GM19455 (cell line): ENCODE measurements at regions not wholly inside any gene's neighbourhood (a gene's known extent, or its start where the extent isn't known, plus 50 kb on each side); places are given as distances from the start of the nearest gene placed in this dataset.

Source experiments
- ATAC-seq: cut with Tn5 transposase; IDR thresholded peaks from one replicate; pipeline ENCODE4 v1.9.1; 2021; ENCODE audit not compliant: unreplicated experiment

DNA sequence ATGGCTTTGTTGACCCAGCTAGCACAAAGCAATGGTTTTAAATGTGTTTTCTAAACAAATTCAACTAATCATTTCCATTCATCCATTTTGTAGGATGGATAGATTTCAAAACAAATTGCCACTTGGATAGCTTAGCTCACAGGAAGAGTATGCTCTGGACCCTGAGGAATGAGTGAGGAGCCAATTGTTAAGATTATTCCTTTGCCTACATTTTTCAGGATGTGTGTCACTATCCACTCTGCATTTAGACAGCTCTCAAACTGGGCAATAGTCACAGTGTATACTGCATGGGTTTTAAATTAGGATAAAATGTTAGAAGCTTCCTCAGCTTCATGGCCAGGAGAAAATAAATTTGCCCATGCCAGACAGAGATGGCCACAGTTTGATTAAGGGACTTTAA lies 605.6 kb upstream of the TEX47 start:
- ATAC-seq, result no peak

DNA sequence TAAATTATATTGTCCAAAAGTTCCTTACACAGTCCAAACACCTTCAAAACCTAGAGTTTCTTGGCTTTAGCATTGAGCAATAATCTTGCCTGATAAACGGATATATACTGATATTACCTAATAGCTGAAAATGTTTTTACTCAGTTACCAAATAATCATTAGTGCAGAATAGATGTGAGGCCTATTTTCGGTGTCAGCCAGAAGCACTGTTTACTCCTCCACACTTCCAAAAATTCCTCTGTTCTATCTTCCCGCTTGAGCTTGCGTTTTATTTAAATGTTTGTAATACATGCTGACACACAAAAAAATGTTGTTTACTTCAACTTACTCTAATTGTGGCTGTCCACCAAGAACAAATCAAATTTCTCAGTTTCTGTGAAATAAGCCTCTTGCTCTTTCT lies 606.2 kb upstream of the TEX47 start:
- no peak for ATAC-seq

DNA sequence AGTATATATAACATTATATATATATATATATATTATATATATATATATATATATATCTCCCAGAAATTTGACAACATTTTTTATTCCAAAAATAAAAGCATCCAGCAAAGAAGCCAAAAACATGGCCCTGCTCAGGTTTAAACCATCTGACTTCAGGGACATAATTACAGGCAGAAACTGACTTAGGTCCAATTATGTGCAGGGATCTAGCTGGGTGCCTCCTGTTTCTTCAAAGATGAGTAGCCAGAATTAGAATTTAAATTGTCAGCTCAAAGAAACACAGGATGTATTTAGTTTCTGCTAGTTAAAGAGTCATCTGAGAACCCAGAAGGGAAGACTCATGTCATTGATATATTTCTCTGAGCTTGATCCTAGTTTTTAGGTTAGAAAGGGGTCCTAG lies 656.4 kb upstream of the TEX47 start:
- ATAC-seq, result no peak

DNA sequence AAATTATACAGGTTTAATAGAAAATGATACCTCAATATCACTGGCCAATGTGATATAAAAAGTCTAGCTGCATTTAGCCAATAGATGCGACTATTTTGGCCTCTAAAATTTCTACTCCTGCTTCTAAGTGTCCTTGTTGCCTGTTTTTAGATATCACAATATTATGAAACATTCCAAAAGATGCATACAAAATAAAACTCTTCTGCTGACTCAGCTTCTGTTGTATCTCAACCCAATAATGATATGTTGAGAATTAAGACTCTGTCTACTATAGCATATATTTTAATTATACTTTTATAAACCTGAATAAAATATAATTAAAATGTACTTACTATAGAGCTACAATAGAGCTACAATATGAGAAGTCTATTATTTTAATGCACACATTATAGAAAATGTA lies 661.0 kb upstream of the TEX47 start:
- ATAC-seq, result no peak

DNA sequence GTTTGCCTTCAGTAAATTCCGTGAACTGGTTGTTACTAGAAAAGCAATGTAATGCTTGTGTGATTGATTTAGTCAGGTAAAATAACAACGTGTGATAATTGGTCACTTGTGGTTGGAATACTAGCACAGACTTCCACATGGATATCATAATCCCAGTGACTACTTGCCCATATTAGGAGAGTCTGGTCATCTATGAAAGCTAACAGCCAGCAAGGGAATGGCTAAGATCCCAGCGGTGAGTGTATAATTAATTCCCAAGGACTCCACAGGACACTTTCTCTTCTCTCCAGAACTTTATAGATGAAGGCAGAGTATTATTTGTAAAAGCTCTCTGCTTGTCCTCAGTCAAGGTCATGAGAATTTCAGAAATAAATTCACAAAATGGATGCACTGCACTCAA lies 662.6 kb upstream of the TEX47 start:
- ATAC-seq, result no peak

DNA sequence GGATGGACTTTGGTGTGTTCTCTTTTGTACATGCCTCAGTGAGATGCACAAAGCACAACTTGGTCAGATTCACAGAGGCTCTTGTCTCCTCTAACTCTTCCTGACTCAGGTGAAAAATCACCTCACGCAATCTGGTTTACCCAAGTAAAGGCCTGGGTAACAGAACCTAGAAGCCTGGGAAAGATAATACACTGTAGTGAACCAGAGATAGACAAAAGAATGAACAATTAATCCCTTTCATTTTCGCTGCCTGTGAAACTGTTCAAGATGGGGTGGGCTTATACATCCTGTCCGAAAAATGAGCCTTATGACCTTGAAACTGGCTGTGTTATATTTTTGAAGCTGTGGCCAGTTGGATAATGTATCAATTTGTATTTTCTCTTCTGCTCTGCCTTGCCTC lies 678.9 kb upstream of the TEX47 start:
- ATAC-seq, result no peak

DNA sequence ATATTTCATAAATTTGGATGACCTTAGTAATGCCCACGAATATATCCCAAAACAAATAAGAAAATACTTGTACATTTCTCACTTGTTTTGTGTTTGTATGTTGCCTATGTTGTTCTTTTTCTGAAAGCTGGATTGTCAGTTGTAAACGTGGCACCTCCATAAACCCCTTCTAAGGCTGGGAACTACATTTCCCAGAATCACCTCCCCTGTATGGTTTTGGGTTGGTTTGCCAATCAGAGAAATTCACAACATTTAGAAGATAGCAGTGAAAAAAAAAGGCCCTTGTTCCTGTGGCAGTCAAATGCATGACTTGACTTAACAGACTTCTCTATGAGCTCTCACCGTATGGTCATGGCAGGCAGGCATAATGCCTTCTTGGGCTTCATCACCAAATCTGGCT lies 676.3 kb upstream of the STEAP1 start:
- no peak for ATAC-seq

DNA sequence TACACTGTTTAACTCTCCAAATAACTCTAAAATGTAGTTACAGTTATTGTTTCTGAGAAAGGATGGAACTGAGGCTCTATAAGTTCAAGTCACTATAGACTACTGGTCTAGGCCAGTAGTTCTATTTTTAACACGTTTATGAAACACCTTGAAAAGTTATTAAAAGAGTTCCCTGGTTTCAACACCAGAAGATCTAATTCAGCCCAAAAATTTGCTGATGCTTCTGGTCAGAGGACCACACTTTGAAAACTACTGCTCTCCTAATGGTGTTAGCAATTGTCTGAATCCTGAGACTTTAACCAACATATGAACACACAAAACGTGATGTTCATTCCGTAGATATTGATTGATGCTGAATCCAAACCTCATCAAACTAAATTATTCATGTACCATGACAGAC lies 658.6 kb upstream of the STEAP1 start:
- no peak for ATAC-seq

DNA sequence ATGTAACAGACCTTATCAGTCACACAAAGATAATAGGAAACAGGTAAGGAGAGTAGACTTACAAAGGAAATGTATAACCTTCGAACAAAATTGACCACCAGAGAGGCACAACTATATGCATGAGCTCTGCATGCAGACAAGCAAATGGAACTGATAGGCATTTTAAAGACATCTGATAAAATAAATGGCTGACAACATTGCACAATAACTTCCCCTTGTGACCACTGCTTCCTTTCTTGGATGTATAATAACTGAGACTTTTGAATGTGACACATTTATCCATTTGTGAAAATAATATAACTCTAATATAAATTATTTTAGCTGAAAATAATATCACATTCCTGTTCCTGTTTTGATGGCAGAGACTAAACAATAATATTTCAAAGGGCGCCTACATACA lies 654.2 kb upstream of the STEAP1 start:
- ATAC-seq, result no peak

DNA sequence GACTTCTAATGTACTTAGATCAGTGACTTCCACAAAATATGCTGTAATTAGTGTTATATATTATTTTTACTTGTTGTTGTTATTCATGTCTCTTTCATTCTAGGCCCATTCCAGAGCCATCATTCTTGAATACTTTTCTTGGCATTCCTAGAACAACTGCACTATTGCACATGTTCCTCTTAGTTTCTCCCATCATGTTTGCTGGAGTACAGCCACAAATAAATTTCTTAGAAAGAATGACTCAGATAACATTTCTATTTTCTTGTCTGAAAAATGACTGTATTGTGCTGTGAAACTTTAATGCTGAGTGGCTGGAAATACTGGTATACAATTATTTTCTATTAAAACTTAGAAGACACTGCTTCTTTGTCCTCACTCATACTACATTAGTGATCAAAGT lies 651.0 kb upstream of the STEAP1 start:
- no peak for ATAC-seq

DNA sequence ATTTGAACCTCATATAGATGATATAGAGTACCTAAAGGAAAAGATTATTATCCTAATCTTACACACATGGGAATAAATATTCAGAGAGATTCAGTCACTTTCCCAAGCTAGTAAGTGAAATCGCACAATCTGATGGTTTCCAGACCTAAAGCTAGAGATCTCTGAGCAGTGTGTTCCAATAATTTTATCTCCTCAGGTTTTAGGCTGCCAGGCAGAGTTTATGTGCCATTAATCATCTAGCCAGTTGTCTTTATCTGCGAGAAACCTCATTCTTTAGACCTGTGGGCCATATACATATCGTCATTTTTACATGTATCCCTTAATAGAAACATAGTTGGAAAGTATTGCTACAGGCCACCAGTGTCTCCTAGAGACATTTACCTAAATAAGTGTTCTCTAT lies 647.2 kb upstream of the STEAP1 start:
- no peak for ATAC-seq

DNA sequence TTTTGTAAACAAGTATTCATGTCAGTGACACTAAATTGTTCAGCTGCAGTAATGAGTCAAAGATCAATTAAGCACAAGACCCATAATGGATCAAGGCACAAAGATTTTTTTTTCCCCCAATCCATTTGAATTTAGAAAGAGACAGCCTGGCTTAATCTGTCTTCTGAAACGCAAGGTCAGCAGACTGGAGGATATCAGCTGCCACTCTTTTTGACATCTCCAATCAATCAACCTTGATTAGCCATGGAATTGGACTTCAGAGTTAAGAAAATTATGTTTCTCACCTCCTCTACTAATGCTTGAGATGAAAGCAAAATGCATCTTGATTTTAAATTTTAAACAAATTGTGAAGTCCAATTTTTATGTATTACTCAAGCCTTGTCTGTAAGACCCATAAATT lies 642.4 kb upstream of the STEAP1 start:
- no peak for ATAC-seq

DNA sequence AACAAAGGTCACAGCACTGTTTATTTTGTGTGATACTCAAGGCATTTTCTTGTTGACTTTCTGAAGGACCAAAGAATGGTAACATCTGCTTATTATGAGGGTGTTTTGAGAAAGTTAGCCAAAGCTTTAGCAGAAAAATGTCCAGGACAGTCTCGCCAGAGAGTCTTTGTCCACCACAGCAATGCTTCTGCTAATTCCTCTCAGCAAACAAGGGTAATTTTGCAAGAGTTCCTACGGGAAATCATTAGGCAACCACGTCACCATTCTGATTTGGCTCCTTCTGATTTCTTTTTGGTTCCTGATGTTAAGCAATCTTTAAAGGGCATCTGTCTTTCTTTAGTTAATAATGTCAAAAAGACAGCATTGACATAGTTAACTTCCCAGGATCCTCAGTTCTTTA lies 639.3 kb upstream of the STEAP1 start:
- no peak for ATAC-seq

DNA sequence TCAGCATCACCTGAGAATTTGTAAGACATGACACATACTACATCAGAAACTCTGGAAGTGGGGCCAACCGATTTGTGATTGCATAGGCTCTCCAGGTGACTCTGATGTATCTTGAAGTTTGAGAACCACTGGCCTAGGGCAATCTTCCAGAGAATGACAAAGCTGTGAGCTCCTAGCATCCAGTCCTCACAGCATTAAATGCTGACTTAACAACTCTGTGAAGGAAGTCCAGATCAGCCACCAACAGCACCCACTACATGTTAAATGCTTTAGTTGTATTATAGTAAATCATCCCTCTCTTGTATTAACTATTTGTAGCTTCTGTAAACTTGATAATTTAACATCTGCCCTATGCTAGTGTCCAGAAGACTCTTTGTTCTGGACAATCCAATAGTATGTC lies 636.5 kb upstream of the STEAP1 start:
- ATAC-seq, result no peak

DNA sequence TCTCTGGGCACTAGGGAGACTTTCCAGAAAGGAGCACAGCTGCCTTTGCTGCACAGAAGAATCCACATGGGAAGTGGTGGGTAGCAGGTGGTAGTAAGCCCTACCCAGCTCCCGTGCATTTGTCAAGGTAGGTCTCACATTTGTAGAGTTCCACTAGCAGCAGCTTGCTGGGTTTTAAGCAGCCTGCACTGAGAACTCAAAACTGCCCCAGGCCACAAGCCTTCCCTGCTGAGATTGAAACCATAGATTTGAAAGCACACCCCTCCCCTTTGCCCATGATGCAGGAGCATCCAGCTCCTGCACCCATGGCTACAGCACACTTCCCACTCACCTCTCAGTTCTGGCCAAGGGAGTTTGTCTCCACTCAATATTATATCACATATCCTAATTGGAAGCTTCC lies 604.5 kb upstream of the STEAP1 start:
- no peak for ATAC-seq

DNA sequence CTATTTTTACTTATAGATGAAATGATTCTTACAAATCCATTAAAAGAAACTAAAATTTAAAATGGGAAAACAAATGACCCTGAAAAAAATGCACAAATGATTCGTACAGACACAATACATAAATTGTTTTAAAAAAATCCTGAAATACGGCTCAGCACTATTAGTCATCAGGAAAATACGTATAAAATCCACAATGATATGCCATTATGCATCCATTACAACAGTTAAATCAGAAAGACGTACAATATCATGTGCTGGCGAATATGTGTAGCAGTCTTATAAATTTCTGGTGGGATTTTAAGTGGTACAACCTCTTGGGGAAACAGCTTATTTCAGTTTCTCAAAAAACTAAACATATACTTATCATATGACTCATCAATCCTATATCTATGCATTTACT lies 600.1 kb upstream of the STEAP1 start:
- no peak for ATAC-seq

DNA sequence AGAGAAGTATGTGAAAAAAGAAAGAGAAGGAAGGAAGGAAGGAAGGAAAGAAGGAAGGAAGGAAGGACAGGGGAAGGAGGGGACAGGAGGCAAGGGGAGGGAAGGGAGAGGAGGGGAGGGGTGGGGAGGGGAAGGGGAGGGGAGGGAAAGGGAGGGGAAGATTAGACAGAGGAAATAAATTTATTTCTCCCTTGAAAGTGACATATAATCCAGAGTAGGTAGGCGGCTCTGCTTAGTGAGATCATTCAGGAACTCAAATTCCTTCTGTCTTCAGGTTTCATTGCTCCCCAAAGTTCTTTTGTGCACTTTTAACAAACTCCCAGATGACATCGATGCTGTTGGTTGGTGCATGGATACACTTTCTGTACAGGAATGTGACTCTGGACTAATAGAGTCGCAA lies 594.7 kb upstream of the STEAP1 start:
- no peak for ATAC-seq

DNA sequence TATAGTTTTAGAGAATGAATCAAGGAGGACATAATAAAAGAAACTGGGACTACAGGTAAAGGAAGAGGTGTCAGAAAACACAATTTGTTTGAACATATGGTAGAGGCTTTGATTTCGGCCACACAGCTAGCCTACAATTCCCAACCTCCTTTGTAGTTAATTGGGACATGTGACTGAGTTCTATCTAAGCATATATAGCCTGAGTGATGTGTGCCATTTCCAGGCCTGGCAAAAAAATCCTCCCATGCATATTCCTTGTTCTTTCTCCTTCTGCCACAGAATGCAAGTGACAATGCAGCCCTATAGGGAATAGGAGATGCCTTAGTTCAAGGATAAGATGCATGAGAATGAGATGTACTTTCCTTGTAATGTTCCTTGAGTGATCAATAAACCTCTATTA lies 590.7 kb upstream of the STEAP1 start:
- ATAC-seq, result no peak

DNA sequence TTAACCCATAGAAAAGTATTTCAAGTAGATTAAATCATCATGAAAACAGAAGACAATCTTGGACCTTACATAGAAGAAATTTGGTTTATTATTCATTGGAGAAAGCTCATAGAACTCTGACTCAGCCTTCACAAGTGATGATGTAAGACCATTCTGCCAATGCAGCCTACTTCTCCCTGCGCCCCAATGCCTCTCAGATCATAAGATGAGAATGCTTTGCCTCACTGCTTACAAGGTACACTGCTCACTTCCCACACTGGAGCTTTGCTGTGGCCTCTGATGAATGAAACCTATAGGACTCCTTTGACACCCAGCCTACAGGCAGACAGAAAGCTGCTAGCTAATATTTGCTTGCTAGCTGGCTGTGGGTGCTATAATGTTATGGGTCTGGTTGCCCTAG lies 569.4 kb upstream of the STEAP1 start:
- ATAC-seq, result no peak

DNA sequence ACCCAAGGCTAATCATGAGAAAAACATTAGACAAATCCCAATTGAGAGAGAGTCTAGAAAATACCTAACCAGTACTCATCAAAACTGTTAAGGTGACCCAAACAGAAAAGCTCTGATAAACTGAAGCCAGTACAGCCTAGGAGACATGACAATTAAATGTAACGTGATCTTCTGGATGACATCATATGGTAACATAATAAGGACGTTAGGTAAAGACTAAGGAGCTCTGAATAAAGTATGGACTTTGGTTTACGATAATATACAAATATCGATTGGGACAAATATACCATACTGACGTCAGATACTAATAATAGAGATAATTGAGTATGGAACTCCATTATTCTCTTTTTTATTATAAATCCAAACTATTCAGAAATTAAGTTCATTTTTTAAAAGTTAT lies 561.1 kb upstream of the STEAP1 start:
- no peak for ATAC-seq

DNA sequence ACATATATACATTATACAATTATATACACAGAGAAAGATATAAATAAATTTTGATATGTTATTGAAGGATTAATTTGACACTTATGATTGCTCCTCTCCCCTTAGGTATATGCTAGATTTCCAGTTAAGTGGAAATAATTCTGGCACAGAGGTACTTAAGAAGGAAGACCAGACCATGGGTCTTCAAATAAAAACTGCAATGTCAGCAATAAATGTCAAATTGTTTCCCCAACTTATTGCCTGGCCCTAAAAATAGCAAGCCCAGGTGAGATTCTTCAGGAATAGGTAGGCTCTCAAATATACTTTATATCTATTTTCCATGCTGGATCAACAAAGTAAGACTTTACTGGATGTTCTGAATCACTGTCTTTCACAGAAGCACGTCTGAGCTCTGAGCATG lies 551.3 kb upstream of the STEAP1 start:
- ATAC-seq, result no peak

DNA sequence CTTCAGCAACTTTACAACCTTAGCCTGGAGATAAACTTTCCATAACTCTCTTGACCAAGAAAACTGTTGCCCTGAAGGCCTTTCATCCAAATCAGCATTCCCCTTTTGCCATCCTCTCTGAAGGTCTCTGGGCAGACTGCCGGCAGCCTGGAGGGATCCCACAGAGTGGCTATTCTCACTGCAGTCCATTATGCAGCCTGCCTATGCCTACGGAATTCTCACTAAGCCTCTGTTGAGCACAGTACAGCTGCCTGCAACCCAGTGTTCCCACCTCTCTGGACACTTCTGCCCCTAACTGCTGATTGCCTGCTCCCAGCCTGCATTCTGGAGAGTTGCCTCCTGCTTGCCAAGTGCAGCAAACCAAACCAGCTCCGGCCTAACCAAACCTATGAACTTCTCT lies 548.9 kb upstream of the STEAP1 start:
- ATAC-seq, result no peak

DNA sequence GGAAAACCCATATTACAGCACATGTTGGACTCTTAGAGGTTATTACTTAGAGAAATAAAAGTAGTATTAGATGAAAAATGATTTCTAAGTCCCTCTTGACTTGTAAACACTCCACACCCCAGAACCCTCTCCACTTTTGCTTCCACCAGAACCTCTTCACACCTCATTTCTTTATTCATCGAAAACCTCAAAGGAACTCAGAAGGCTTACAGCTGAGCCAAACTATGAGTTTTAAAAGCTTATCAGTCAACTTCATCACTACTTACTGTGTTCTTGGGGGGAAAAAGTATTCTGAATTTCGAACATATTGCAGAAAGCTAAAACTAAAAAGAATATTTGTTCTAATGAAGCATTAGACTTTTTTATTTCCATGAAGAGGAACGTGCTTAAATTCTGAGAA lies 547.8 kb upstream of the STEAP1 start:
- no peak for ATAC-seq

DNA sequence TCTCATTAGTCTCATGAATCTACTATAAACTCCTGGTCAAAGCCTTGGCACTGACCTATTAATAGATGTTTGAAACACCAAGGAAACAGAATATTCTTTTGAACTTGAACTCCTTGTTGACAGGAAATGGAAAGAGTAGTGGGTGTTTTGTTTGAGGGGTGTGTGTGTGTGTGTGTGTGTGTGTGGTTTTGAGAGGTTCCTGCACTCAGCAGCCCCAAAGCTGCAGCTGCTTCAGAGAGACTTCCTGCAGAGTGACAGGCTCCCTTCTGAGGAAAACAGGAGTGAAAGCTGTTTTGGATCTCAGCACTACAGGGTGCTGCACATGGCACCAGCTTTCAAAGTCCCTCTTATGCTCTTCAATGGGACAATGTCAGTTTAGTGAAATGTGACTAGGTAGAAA lies 546.5 kb upstream of the STEAP1 start:
- no peak for ATAC-seq
